ENCODE measurements at regions not wholly inside any gene's neighbourhood (a gene's known extent, or its start where the extent isn't known, plus 50 kb on each side); places are given as distances from the start of the nearest gene placed in this dataset.

- DNase-seq (ENCODE audit: low spot score), result no peak
Measured at GRCh38 chr7:132733860-132734259, 157.6 kb upstream of the PLXNA4 start.

GRCh38 chr7:132732321-132732865 lies 156.1 kb upstream of the PLXNA4 start:
- no peak for DNase-seq (ENCODE audit: low spot score)

DNA sequence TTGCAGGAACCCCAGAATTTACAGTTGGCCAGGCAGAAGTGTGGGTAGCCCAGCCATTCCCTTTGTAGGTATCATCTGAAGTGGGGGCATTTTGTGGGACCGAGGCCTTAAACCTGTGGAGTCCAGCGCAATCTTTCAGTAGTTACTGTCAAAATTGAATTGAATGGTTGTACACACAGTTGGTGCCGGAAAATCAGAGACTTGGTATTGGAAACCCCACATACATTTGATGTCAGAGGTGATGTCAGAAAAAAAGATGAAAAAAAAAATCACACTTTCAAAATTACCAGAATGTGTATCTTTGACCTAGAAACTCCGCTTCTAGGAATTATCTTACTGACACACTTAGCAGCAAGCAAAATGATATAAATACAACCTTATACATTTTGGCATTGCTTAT lies 153.8 kb upstream of the PLXNA4 start:
- no peak for DNase-seq (ENCODE audit: low spot score)

DNA sequence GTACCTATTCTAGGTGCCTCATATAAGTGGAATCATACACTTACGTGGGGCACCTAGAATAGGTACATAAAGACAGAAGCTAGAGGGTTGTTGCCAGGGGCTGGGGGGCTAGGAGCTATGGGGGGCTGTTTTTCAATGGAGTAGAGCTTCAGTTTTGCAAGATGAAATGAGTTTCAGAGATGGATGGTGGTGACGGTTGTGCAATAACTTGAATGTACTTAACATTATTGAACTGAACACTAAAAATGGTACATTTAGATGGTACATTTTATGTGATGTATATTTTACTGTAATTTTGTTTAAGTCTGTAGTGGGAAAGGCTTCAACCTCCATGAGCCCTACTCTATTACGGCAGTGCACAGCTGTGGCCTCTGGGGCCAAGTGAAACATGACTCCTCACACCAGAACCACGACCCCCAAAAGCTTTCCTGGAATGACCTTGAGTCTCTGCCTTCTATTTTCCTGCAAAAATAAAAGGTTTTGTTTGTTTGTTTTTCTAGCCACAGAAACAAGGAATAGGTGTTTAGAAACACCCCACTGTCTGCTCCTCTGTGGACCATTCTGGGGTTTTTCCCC lies 147.3 kb upstream of the PLXNA4 start:
- no peak for DNase-seq (ENCODE audit: low spot score)

DNA sequence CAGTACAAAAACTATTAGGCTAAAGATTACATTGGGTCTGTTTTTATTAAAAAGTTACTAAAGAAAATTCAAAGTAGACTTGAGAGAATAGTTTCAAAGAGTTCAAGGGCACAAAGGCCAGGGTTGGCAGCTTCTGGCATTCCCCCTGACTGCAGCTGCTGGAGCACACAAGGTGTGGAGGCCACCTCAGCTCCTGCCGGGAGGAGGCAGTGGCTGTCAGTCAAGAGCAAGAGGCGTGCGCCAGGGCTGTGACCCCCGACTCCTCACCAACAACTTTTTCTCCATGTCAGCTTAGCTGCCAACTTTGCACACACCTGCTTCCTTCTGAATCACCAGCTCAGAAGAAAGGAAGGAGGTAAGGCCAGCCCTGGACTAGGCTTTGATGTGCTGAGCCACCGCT lies 144.6 kb upstream of the PLXNA4 start:
- DNase-seq (ENCODE audit: low spot score), result no peak

DNA sequence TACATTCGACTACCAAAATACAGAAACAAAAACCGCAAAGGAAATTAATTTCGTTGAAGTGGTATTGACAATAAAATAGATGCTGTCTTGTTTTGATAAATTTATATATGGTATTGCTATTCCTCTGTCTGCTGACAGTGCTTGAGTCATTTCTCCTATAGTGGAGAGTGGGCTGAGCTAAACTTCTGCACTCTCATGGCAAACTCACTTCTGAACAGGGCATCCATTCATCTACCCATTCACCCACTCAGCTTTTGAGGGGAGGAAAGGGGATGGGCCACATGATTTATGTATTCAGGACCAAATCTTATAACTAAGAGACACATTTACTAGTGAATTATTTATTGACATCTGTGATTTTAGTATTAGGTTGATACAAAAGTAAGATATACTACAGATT lies 137.6 kb upstream of the PLXNA4 start:
- no peak for DNase-seq (ENCODE audit: low spot score)

- no peak for DNase-seq (ENCODE audit: low spot score)
Measured at GRCh38 chr7:132709971-132710567, 133.8 kb upstream of the PLXNA4 start.

- DNase-seq (ENCODE audit: low spot score), result no peak
Measured at GRCh38 chr7:132708470-132708869, 132.2 kb upstream of the PLXNA4 start.

- DNase-seq (ENCODE audit: low spot score), result no peak
Measured at GRCh38 chr7:132705146-132705545, 128.9 kb upstream of the PLXNA4 start.

- no peak for DNase-seq (ENCODE audit: low spot score)
Measured at GRCh38 chr7:132703742-132704141, 127.5 kb upstream of the PLXNA4 start.

- DNase-seq (ENCODE audit: low spot score), result no peak
Measured at GRCh38 chr7:132697003-132697402, 120.7 kb upstream of the PLXNA4 start.

- DNase-seq (ENCODE audit: low spot score), result no peak
Measured at GRCh38 chr7:132696332-132696731, 120.1 kb upstream of the PLXNA4 start.

- no peak for DNase-seq (ENCODE audit: low spot score)
Measured at GRCh38 chr7:132691201-132691600, 114.9 kb upstream of the PLXNA4 start.

- no peak for DNase-seq (ENCODE audit: low spot score)
Measured at GRCh38 chr7:132690174-132690573, 113.9 kb upstream of the PLXNA4 start.

DNA sequence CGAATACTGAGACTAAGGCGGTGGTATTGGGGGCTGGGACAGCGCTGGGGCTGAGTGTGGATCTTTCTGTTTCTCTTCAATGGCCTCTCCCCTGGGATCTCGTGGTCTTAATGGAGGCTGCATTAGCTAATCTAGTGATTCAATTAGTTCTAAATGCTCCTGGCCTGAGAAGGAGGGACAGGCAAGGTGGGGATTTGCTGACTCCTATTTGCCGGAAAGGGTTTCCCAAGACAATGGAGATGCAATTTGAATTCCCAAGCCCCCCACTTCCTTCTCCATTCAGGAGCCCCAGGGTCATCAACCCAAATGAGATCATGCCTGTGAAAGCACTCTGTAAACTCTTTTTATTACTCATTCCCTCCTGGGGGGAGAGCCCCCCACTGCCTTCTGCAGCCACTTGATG lies 111.7 kb upstream of the PLXNA4 start:
- DNase-seq (ENCODE audit: low spot score), result no peak

DNA sequence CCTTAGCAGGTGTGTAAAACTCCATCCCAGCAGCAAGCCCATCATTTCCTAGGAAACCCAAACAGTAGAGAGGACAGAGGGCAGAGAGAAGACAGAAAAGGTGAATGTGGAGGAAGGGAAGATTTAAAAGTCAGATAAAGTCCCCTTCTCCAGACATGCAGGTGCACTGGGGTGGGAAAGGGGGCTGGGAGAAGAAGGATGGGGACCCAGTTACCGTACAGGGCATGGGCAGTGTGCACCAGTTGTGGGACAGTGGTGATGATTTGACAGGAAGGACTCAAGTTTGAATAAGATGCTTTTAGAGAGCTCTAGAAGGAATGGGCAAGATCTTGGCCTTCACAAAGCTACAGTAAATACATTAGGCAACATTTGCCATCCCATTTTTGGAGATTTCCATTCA lies 110.7 kb upstream of the PLXNA4 start:
- DNase-seq (ENCODE audit: low spot score), result no peak

DNA sequence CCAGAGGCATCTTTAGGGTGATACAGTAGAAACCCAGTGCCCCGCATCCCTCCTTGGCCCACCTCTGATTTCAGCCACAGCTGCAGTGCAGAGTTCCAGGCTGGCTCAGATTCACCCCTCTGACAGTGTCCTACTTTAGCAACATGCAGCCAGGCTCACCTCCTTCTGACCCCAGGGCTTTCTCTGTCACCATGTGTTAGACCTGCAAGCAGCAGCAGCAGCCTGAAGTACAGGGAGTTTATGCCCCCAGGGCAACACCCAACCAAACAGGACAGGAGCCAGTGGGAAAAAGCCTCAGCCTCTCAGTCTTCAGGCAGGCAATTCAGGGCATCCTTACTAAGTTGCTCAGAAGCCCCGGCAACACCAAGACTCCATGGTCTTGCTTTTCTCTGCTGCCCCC lies 109.0 kb upstream of the PLXNA4 start:
- DNase-seq (ENCODE audit: low spot score), result no peak

GRCh38 chr7:132683896-132684690 lies 107.8 kb upstream of the PLXNA4 start:
- no peak for DNase-seq (ENCODE audit: low spot score)

DNA sequence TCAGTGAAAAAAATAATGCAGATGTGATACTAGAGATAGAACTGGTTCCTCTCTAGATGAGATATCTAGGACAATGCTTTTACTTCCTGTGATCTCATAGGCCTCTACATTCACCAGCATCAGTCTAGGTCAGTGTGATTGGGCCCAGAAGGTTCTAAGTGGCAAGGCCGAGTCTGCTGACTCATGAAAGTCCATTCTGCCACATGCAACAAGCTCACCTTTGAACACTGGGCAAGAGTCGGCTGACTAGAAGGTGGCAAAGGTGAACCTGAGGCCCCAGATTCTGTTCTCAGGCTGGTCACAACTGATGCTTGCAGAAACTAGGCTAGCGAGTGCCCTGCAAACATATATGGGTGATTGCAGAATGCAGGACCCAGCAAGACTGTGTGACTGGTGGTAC lies 105.7 kb upstream of the PLXNA4 start:
- no peak for DNase-seq (ENCODE audit: low spot score)

DNA sequence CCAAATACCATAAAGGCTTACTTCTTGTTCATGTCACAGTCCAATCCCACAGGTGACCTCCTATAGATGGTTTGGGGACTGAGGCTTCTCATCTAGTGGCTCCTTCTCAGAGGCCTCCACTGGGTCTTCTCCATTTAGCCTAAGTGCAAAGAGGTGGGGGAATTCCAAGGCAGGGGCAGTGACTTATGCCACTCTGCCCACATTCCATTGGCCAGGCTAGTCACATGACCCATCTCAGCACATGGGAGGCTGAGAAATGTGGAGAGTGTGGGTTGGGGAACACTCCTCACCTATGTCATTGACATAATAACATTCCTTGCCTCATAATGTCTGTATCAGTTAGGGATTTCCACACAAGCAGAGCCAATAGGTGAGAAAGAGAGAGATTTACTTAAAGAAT lies 104.3 kb upstream of the PLXNA4 start:
- no peak for DNase-seq (ENCODE audit: low spot score)

DNA sequence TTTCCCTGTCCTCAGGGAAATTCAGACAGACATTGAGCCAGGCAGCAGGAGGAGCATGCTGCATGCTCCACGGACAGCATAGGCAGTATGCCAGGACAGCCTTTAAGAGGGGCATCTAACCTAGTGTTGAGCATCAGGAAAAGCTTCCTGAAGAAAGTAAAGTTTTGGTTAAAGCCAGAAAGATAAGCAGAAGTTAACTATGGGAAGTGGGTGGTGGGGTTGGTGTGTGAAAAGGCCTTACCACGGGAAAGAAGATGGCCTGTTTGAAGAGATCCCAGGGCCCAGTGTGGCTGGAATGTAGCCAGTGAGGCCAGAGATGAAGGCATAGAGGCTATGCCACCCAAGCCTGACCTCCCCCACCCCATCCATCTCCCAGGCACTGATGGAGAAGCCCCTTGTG lies 102.4 kb upstream of the PLXNA4 start:
- DNase-seq (ENCODE audit: low spot score), result no peak

DNA sequence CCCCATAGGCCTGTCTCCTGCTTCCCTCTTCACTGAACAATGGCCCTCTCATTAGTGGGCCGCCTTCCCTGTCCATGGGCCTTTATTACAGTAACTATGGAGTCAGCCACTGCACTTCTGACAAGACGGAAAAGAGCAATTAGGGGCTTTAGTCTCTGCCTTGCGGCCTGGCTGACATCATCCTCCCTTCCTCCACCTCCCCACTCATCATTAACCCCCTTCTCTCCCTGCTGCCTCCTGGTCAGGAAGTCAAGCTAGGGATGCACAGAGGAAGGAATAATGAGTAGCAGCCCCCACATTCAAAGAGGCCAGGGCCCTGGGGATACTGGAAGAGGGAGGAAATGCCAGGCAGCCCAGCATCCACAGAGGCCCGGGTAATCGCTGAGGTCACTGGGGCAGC lies 101.6 kb upstream of the PLXNA4 start:
- no peak for DNase-seq (ENCODE audit: low spot score)

Measured in H4 (cell line).